ENCODE measurements at regions not wholly inside any gene's neighbourhood (a gene's known extent, or its start where the extent isn't known, plus 50 kb on each side); places are given as distances from the start of the nearest gene placed in this dataset.

DNA sequence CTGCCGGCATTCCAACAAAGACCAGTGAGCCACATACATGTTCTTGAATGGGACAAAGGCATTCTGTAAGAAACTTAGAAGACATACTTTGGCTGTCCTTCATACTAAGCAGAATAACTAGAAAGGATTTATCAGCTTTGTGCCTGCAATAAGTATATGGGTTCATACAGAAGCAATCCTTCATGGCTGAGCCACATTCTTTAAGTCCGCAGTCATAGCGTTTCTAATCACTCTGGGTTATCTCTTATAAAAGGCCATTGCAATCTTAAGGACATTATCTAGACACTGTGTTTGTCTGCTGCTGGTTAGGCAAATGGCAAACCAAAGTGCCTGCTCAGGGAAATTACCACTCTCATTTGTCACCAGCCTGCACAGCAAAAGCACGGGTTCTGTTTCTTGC is 488.4 kb downstream of the ACTR3B start:
- Mint-ChIP-seq H3K27ac (ENCODE audit: unreplicated experiment) (no peak overlapping the region), H3K36me3 (ENCODE audit: unreplicated experiment) (peaks cover 9% of the 10 kb centered on the region), H3K4me3 (ENCODE audit: unreplicated experiment) (no peak overlapping the region), H3K4me1 (ENCODE audit: low read depth, unreplicated experiment) (no peaks in the 10 kb centered on the region), H3K27me3 (ENCODE audit: unreplicated experiment) (no peaks in the 10 kb centered on the region), H3K9me3 (ENCODE audit: unreplicated experiment) (peaks cover 8% of the 10 kb centered on the region)
- TF ChIP-seq, protein P1, sequence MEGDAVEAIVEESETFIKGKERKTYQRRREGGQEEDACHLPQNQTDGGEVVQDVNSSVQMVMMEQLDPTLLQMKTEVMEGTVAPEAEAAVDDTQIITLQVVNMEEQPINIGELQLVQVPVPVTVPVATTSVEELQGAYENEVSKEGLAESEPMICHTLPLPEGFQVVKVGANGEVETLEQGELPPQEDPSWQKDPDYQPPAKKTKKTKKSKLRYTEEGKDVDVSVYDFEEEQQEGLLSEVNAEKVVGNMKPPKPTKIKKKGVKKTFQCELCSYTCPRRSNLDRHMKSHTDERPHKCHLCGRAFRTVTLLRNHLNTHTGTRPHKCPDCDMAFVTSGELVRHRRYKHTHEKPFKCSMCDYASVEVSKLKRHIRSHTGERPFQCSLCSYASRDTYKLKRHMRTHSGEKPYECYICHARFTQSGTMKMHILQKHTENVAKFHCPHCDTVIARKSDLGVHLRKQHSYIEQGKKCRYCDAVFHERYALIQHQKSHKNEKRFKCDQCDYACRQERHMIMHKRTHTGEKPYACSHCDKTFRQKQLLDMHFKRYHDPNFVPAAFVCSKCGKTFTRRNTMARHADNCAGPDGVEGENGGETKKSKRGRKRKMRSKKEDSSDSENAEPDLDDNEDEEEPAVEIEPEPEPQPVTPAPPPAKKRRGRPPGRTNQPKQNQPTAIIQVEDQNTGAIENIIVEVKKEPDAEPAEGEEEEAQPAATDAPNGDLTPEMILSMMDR (IDR thresholded peaks at IDR 0.05; ENCODE audit: partially characterized antibody, unreplicated experiment), result no peak
- DNase-seq, result no peak

DNA sequence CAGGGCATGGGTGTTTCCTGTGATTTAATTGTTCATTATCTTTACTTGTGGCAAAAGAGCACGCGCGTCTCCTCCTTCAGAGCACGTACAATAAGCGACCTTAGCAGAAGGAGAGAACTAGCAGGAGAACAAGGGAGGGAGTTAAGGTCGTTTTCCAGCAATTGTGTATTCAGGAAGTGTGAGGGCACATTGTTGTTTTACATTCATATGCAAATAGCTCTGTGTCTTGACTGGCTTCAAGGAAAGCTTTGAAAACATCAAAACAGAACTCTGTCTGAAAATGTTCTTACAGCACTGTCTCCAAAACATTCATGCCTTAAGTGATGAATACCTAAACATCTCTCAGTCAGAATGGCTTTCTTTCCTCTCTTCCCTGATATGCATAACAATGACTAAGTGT is 499.1 kb downstream of the ACTR3B start:
- no peak overlapping the region for H3K27ac Mint-ChIP-seq (ENCODE audit: unreplicated experiment)
- peaks cover 19% of the 10 kb centered on the region for H3K36me3 Mint-ChIP-seq (ENCODE audit: unreplicated experiment)
- H3K27me3 Mint-ChIP-seq (ENCODE audit: unreplicated experiment), result no peaks in the 10 kb centered on the region
- no peak overlapping the region for H3K4me3 Mint-ChIP-seq (ENCODE audit: unreplicated experiment)
- H3K4me1 Mint-ChIP-seq (ENCODE audit: low read depth, unreplicated experiment), result no peaks in the 10 kb centered on the region
- TF ChIP-seq, protein P1 (IDR thresholded peaks at IDR 0.05; ENCODE audit: partially characterized antibody, unreplicated experiment), result no peak
- H3K9me3 Mint-ChIP-seq (ENCODE audit: unreplicated experiment), result peaks cover 9% of the 10 kb centered on the region
- DNase-seq, result no peak

DNA sequence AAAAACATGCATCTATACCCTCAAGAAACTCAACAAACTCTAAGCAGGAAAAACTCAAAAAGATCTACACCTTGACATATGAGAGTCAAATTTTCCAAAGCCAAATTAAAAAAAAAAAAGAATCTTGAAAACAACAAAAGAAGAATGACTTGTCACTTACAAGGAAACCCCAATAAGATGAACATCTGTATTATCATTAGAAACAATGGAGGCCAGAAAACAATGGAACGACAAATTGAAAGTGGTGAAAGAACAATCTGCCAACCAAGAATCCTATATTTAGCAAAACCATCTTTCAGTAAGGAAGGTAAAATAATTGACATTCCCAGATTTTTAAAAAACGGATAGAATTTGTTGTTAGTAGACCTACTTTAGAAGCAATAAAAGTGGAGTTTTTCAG is 516.8 kb downstream of the ACTR3B start:
- DNase-seq, result no peak
- Mint-ChIP-seq H3K27me3 (ENCODE audit: unreplicated experiment) (peaks cover 1% of the 10 kb centered on the region), H3K27ac (ENCODE audit: unreplicated experiment) (no peak overlapping the region), H3K4me1 (ENCODE audit: low read depth, unreplicated experiment) (no peaks in the 10 kb centered on the region), H3K4me3 (ENCODE audit: unreplicated experiment) (no peak overlapping the region), H3K36me3 (ENCODE audit: unreplicated experiment) (no peaks in the 10 kb centered on the region), H3K9me3 (ENCODE audit: unreplicated experiment) (peaks cover 9% of the 10 kb centered on the region)
- TF ChIP-seq, protein P1 (IDR thresholded peaks at IDR 0.05; ENCODE audit: partially characterized antibody, unreplicated experiment), result no peak

DNA sequence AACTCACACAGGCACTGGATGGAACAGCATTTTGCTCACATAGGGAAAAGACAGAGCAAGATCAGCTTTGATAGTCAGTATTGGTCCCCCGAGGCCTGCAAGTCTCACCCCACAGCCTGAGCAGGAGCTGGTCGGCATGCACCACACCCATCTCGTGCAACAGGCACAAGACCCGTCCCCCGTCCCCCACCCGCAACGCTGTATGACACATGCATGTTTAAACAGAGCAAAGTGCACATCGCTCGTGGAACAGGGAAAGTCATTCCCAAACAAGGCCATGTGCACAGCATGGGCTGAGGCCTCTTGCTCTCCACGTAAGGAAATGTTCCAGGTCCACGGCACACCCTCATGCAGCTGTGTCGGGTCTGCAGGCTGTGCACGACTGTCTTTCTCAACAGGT is 527.2 kb downstream of the ACTR3B start:
- Mint-ChIP-seq H3K27ac (ENCODE audit: unreplicated experiment) (no peak overlapping the region), H3K4me1 (ENCODE audit: low read depth, unreplicated experiment) (no peaks in the 10 kb centered on the region), H3K9me3 (ENCODE audit: unreplicated experiment) (peaks cover 10% of the 10 kb centered on the region), H3K36me3 (ENCODE audit: unreplicated experiment) (peaks cover 10% of the 10 kb centered on the region), H3K27me3 (ENCODE audit: unreplicated experiment) (peaks cover 2% of the 10 kb centered on the region), H3K4me3 (ENCODE audit: unreplicated experiment) (no peak overlapping the region)
- no peak for DNase-seq
- TF ChIP-seq, protein P1 (IDR thresholded peaks at IDR 0.05; ENCODE audit: partially characterized antibody, unreplicated experiment), result no peak

DNA sequence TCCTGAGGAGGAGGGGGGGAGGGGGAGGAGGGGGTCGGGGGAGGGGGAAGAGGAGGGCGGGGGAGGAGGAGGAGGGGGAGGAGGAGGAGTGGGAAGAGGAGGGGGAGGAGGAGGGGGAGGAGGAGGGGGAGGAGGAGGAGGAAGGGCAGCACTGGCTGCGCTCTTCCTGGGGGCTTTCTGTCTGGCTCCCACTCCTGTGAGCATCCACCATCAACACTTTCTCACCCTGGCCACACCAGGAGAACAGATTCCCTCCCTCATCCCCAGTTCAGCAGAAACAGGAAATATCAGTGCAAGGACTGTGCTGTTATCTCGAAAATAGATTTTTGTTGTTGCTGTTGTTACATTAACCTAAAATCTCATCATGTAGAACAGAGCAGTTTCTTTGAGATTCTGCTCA is 530.5 kb downstream of the ACTR3B start:
- no peaks in the 10 kb centered on the region for H3K4me1 Mint-ChIP-seq (ENCODE audit: low read depth, unreplicated experiment)
- peaks cover 15% of the 10 kb centered on the region for H3K36me3 Mint-ChIP-seq (ENCODE audit: unreplicated experiment)
- DNase-seq, result no peak
- peaks cover 2% of the 10 kb centered on the region for H3K27me3 Mint-ChIP-seq (ENCODE audit: unreplicated experiment)
- H3K27ac Mint-ChIP-seq (ENCODE audit: unreplicated experiment), result no peak overlapping the region
- no peak overlapping the region for H3K4me3 Mint-ChIP-seq (ENCODE audit: unreplicated experiment)
- H3K9me3 Mint-ChIP-seq (ENCODE audit: unreplicated experiment), result peaks cover 10% of the 10 kb centered on the region
- TF ChIP-seq, protein P1 (IDR thresholded peaks at IDR 0.05; ENCODE audit: partially characterized antibody, unreplicated experiment), result no peak
